ENCODE measurements at regions not wholly inside any gene's neighbourhood (a gene's known extent, or its start where the extent isn't known, plus 50 kb on each side); places are given as distances from the start of the nearest gene placed in this dataset.

DNA sequence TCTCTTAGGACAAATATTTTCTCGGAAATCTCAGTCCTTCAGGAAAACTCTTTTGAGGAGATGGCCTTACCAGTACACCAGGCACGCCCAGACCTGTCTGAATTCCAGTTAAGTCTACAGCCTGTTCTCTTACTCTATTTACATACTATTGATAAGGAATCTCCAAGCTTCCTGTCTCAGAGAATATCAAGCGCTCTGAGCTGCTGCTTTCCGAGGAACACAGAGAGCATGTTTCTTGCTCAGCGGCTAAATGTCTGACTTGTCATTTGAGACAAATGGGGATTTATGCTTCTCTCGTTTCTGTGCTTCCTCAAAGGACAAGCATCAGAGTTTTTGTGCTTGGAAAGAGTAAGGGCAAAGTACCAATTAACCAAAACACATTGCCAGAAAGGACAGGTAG is 112.4 kb upstream of the CCDC54 start:
- intact Hi-C loops (cut with DNase I) = no loop called here
- Histone ChIP-seq H3K9me3 (no peaks in the 10 kb centered on the region), H3K4me1 (peaks cover 4% of the 10 kb centered on the region), H3K36me3 (no peaks in the 10 kb centered on the region), H3K27ac (no peak overlapping the region), H3K4me3 (no peak overlapping the region), H3K27me3 (no peaks in the 10 kb centered on the region)
- DNase-seq (no peak), ATAC-seq (peak; percentile 64)
- TF ChIP-seq, protein P1, sequence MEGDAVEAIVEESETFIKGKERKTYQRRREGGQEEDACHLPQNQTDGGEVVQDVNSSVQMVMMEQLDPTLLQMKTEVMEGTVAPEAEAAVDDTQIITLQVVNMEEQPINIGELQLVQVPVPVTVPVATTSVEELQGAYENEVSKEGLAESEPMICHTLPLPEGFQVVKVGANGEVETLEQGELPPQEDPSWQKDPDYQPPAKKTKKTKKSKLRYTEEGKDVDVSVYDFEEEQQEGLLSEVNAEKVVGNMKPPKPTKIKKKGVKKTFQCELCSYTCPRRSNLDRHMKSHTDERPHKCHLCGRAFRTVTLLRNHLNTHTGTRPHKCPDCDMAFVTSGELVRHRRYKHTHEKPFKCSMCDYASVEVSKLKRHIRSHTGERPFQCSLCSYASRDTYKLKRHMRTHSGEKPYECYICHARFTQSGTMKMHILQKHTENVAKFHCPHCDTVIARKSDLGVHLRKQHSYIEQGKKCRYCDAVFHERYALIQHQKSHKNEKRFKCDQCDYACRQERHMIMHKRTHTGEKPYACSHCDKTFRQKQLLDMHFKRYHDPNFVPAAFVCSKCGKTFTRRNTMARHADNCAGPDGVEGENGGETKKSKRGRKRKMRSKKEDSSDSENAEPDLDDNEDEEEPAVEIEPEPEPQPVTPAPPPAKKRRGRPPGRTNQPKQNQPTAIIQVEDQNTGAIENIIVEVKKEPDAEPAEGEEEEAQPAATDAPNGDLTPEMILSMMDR (IDR thresholded peaks at IDR 0.05) = no peak

- H3K9me3 ChIP-seq = no peaks in the 10 kb centered on the region
- ATAC-seq (no peak), DNase-seq (no peak)
- no peaks in the 10 kb centered on the region for H3K27me3 ChIP-seq
- intact Hi-C loops (cut with DNase I) = no loop called here
- H3K4me3 ChIP-seq = no peak overlapping the region
- H3K36me3 ChIP-seq = no peaks in the 10 kb centered on the region
- H3K27ac ChIP-seq = no peak overlapping the region
- TF ChIP-seq, protein P1 (IDR thresholded peaks at IDR 0.05) = no peak
- peaks cover 4% of the 10 kb centered on the region for H3K4me1 ChIP-seq
These were observed 111.7 kb upstream of the CCDC54 start for GRCh38 chr3:107265526-107265925.

DNA sequence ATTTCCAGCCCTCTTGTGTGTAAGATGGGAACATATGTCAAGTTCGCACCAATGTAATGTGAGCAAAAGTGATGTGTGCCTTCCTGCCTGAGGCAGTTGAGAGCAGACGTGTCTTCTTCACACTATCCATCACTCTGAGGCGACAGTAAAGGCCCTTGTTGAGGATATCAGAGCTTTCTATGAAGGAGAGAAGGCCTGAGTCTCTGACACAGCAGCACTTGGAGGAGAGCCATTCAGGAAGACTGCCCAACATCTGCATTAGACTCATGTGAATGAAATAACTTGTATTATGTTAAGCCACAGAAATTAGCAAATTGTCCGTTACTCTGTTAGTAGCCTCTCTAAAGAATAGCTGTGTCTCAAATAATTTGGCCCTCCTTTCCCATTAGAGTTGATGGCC is 108.8 kb upstream of the CCDC54 start:
- no peak for DNase-seq

GRCh38 chr3:107269136-107269535 is 108.1 kb upstream of the CCDC54 start:
- intact Hi-C loops (cut with DNase I) = no loop called here
- DNase-seq (no peak), ATAC-seq (no peak)
- no peak overlapping the region for H3K27ac ChIP-seq
- no peaks in the 10 kb centered on the region for H3K27me3 ChIP-seq
- no peaks in the 10 kb centered on the region for H3K36me3 ChIP-seq
- TF ChIP-seq, protein P1 (IDR thresholded peaks at IDR 0.05) = no peak
- H3K9me3 ChIP-seq = no peaks in the 10 kb centered on the region
- H3K4me3 ChIP-seq = no peak overlapping the region
- peaks cover 4% of the 10 kb centered on the region for H3K4me1 ChIP-seq

More for the DNA sequence above, 108.8 kb upstream of the CCDC54 start:
- Histone ChIP-seq H3K4me3 (no peak overlapping the region), H3K27me3 (no peaks in the 10 kb centered on the region), H3K9me3 (no peaks in the 10 kb centered on the region), H3K36me3 (no peaks in the 10 kb centered on the region), H3K4me1 (peaks cover 4% of the 10 kb centered on the region), H3K27ac (no peak overlapping the region)
- intact Hi-C loops (cut with DNase I) = no loop called here
- TF ChIP-seq, protein P1 (IDR thresholded peaks at IDR 0.05) = no peak
- no peak for ATAC-seq

DNA sequence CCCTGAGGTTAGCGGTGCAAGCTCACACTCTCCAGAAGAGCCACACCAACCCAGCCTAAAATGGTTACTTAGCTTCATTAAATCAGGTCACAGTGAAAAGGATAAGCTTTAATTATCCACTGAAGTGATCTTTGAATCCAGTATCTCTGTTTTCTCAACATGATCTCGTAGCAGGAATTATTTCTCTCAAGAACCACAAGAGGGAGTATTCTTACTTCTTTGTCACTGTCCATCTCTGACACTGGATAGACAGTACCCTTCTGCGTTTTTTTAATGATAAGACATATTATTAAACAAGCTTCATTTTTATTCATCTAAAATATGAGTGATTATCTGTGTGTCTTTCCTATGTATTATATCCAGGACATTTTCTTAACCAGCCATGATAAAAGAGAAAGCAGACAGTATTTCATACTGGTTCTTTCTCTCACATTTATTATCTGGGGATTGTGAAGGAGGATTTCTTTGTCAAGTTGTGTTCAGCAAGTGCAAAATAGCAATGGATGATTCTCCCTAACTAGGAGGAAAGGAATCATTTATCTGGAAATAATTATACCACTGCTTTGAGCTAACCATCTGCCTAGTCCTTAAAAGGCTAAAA is 105.4 kb upstream of the CCDC54 start:
- TF ChIP-seq, protein P1 (IDR thresholded peaks at IDR 0.05) = peak; percentile 80
- no peak overlapping the region for H3K4me3 ChIP-seq
- intact Hi-C loops (cut with DNase I) = no loop called here
- no peak overlapping the region for H3K27ac ChIP-seq
- H3K9me3 ChIP-seq = no peaks in the 10 kb centered on the region
- H3K36me3 ChIP-seq = no peaks in the 10 kb centered on the region
- peak; percentile 74 for ATAC-seq
- H3K27me3 ChIP-seq = no peaks in the 10 kb centered on the region
- no peaks in the 10 kb centered on the region for H3K4me1 ChIP-seq
- no peak for DNase-seq

- TF ChIP-seq, protein P1 (IDR thresholded peaks at IDR 0.05) = no peak
- DNase-seq = no peak
- Histone ChIP-seq H3K27me3 (no peaks in the 10 kb centered on the region), H3K4me3 (no peak overlapping the region), H3K36me3 (no peaks in the 10 kb centered on the region), H3K4me1 (no peaks in the 10 kb centered on the region), H3K27ac (no peak overlapping the region), H3K9me3 (no peaks in the 10 kb centered on the region)
- no peak for ATAC-seq
- intact Hi-C loops (cut with DNase I) = no loop called here
These were observed 104.8 kb upstream of the CCDC54 start for GRCh38 chr3:107272471-107272870.
